NCI-H1436 (cell line): ENCODE measurements at regions not wholly inside any gene's neighbourhood (a gene's known extent, or its start where the extent isn't known, plus 50 kb on each side); places are given as distances from the start of the nearest gene placed in this dataset.

Experiments
- DNase-seq: peaks from one replicate; lab custom pipeline; 2025; lab: John Stamatoyannopoulos, UW

- peak; percentile 13 for DNase-seq
These were observed 700.0 kb upstream of the PCDH15 start for GRCh38 chr10:55500931-55501559.

DNA sequence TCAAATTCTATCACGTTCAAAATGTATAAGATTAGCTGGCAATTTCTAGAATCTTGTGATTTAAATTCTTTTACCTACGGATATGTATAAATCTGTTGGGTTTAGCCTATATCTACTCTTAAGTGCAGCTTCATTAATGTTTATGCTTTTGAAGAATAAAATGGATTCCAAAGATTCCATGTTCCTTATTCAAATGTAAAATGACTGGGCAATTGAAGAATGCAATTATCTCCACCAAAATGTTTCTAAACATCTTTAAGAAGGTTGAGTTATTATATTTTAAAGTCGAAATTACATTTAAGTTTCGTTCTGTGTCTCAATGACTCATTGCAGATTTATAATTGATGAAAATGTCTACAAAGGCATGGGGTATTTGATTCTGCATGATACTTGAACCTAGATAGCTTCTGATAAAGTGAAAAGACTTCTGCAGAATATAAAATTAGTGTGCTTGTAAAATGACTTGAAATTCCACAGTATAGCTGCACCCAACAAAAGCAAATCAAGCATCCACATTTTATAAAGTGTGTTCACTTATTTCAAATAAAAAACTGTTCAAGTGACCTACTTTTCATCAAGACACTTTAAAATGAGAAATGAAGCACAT lies 697.0 kb upstream of the PCDH15 start:
- no peak for DNase-seq

GRCh38 chr10:55495555-55495954 lies 694.5 kb upstream of the PCDH15 start:
- DNase-seq, result no peak

DNA sequence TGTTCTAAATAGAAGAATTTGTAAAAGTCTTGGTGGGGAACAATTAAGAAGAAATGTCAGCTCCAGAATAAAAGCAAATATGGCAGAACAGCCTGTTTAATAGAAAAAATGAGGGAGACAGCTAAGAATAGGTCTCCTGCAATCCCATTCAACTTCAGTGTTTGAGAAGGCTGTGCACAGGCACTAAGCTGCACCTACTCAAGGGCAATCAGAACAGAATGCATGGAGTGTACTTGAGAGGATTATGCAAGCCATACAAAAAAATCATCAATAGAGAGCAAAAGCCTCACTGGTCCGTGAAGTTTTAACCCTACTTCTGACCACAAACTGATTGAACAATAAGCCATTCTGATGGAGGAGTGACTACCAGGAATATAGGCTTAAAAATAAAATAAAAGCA lies 690.7 kb upstream of the PCDH15 start:
- DNase-seq, result no peak

- DNase-seq, result no peak
These were observed 684.8 kb upstream of the PCDH15 start for GRCh38 chr10:55485827-55486226.

GRCh38 chr10:55476129-55476528 lies 675.1 kb upstream of the PCDH15 start:
- no peak for DNase-seq

GRCh38 chr10:55474258-55474657 lies 673.2 kb upstream of the PCDH15 start:
- DNase-seq, result no peak

GRCh38 chr10:55470840-55471239 lies 669.8 kb upstream of the PCDH15 start:
- DNase-seq, result no peak

DNA sequence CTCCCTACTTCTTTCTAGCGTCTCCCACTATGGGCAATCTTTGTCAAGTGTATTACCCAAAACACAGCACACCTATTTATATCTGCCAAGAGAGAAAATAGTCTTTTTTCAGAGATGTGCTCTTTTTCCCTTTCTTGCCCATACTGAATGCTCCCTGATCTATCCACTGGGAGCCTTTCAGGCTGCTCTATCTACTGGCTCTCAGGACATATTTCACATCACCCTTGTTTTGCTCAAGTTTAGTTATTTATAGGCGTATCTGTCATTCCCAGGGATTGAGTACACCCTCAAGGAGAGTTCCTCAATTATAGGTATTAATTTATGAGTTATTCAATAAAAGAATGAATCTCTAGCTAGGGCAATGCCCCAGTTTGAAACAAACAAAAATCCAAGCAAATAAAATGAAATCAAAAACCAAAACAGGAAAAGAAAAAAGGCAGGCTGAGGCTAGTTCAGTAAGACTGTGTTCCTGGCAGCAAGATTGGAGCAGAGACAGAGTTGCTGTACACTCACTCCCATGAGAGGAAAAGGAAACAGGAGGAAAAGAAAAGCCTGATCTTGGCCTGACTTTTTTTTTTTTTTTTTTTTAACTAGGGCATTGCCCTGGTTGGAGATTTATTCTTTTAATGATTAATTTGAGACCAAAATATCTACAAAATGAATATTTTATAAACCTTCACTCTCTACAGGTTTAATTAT lies 665.9 kb upstream of the PCDH15 start:
- DNase-seq, result no peak

DNA sequence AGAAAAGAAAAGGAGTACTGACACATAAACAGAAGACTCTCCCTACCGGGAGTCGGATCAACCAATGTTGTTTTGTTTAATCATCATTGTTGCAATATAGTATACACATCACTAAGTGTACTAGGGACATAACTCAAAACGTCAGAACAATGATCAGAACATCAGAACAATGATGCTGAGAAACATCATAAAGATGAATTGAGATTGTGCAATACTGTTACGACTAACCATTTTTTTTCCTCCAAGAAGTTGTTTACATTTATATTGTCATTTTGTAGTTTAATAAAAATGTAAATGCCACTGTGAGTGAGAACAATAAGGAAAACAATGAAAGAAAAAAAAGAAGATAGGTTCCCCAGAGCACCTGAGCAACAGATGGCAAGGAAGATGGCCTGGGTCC lies 663.1 kb upstream of the PCDH15 start:
- no peak for DNase-seq

- no peak for DNase-seq
These were observed 659.0 kb upstream of the PCDH15 start for GRCh38 chr10:55460008-55460407.

DNA sequence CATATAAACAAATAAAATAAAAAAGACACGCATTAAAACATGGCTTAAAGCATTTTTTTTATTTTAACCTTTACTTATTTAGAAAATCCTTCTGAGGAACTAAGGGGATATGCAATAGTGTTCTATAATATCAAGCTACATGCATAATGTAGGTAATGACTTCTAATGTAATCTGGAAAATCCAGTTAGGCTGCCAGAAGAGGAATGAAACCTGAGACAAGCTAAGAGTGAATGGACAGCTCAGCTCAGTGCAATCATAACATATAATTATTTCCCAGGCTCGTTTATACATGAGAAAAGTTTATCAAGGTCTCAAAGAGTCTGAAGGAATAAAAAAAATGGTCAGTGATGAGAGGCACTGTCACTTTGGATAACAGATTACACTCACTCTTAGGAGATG lies 649.0 kb upstream of the PCDH15 start:
- no peak for DNase-seq

- DNase-seq, result no peak
These were observed 645.5 kb upstream of the PCDH15 start for GRCh38 chr10:55446441-55447002.

DNA sequence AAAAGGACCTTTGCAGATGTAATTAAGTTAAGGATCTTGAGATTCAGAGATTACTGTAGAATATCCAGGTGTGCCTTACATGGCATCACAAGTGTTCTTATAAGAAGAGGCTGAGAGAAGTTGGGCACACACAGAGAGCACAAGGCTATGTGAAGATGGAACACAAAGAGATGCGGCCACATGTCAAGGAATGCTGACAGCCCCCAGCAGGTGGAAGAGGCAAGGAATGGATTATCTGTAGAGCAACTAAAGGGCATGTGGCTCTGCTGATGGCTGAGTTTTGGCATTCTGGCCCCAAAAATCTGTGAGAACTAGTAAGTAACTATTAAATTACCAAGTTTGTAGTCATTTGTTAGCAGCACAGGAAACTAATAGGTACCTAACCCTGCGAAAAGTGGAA lies 640.7 kb upstream of the PCDH15 start:
- DNase-seq, result no peak

DNA sequence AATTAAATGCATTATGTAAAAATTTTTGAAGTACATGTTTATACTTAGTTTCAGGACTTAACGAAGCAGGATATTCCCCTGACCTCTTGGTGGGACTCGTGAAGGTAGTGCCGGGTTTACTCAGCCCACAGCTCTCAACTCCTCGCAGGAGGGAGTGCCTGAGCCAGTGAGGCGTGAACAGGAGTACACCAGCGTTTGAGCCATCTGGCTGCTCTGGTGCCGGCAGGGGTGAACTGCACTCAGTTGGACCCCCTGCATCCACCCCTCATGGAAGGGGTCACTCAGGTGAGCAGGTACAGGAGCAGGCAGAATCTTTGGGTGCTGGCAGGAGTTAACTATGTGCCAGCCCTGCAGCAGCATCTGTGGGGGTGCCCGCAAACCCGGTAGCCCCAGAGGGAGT lies 625.1 kb upstream of the PCDH15 start:
- DNase-seq, result no peak

- DNase-seq, result peak; percentile 46
These were observed 609.4 kb upstream of the PCDH15 start for GRCh38 chr10:55410415-55410885.

DNA sequence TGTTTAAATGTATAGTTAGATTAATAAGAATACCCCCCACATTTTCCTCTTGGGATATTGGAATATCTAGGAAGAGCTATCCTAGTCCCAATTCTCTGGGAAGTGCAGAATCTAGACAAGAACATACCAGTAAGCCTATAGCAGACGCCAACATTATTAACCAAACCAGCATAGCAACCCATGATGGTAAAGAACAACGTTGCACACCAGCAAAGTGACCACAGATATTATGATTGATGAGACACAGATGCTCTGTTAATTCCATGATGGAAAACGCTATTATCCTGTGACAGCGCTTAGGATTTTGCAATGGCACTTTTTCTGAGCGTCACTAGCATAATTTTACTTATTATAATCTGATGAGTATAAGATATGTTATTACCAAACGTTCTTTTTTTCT lies 603.1 kb upstream of the PCDH15 start:
- DNase-seq, result no peak

DNA sequence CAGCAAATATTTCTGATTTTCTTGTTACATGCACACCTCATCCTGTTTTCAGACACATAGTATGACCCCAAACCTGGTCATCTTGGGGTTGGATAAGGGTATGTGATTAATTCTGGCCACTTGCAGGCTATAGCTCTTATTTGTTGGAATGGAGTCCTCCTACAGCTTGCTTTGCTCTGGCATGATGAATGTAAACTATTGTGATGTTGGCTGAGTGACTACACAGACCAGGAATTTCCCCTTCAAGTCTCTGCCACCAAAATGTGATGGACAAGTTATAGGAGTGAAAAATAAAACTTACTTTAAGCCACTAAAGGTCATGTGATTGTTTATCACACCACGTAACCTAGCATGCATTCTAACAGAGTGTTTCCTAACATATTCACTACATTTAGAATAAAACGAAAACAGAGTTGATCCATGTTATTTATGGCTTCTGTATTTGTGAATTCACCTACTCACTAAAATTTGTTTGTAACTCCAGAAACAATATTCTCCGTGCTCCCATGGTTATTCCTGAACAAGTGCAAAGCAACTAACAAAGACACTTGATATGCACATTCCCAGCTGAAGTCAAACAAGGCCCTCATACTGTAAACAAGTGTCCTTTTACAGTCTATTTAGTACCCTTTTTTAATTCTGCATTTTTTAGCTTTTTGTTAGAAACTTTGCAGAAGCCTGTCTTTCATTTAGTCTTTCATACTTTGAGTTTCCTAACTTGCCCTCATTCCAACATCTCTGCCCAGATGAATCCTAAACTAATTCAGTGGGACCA lies 599.2 kb upstream of the PCDH15 start:
- no peak for DNase-seq

DNA sequence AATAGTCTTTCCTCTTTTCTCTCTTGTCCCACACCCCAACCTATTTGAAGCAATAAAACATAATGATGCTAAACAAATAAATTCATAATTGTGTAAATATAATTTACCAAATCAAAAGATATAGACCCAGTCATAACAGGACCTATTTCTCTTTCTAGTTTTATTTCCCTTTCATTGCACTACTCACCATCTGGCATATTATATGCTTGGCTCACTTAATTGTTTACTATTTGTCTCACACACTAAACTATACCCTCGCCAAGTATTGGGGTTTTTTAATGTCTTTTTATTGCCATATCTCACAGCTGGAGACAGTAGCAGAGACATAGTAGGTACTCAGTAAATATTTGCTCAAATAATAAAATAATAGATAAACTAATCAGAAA lies 597.5 kb upstream of the PCDH15 start:
- no peak for DNase-seq

GRCh38 chr10:55397777-55398496 lies 596.9 kb upstream of the PCDH15 start:
- DNase-seq, result no peak

GRCh38 chr10:55378196-55378595 lies 577.2 kb upstream of the PCDH15 start:
- no peak for DNase-seq

- no peak for DNase-seq
These were observed 573.9 kb upstream of the PCDH15 start for GRCh38 chr10:55374917-55375316.
